ENCODE measurements at regions not wholly inside any gene's neighbourhood (a gene's known extent, or its start where the extent isn't known, plus 50 kb on each side); places are given as distances from the start of the nearest gene placed in this dataset.

- TF ChIP-seq CTCF (IDR thresholded peaks at IDR 0.05), result no peak
- TF ChIP-seq POLR2A (IDR thresholded peaks at IDR 0.05), result no peak
Observed at GRCh38 chr3:161859865-161860450, 363.4 kb downstream of the OTOL1 start.

Data from upper lobe of left lung (tissue), 4 donors.